Stimulated activated CD8-positive, alpha-beta memory T cell treated with anti-CD3 and anti-CD28 coated beads, Interleukin-12 subunit alpha, Interleukin-12 subunit beta, amount 100 ng/mL, for 4 hours (primary cell): ENCODE measurements at regions not wholly inside any gene's neighbourhood (a gene's known extent, or its start where the extent isn't known, plus 50 kb on each side); places are given as distances from the start of the nearest gene placed in this dataset.

ENCODE experiments used
- DNase-seq: peaks from one replicate; pipeline ENCODE4 v3.0.0-alpha.2; 2020; ENCODE audit warnings: low read depth

DNA sequence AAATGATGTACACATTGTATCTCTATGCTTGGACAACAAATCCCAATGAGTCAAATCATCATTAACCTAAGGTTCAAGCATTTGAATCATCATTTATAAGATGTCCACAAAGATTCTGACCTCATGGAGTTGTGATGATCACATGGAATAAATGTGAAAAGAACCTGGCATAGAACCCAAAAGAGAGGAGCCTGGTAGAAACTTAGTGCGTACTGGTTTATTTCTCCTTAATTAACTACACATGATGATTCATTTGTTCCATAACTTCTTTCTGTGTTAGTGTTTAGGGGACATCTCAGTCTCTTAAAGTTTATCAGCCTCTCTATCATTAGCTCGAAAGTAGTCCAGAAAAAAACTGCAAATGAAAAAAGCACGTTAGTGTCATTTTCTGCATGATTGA, 411.6 kb downstream of the BRINP1 start:
- DNase-seq = no peak

DNA sequence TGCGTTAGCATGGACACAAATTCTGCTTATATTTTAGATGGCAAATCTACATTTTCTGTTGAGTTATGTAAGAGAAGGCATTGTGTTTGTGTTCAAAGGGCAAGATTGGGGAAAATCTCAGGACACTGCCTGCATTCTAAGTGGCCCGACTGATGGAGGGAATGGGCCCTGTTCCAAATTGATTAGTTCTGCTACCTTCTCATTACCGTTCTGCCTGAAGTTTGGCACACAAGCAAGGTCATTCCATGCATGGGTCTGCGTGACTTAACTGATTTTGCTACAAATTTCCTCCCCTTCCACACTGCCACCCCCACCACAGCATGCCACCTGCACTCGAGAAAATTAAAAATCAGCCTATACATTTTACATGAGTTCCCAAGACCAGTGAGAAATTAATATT, 409.9 kb downstream of the BRINP1 start:
- DNase-seq = no peak

DNA sequence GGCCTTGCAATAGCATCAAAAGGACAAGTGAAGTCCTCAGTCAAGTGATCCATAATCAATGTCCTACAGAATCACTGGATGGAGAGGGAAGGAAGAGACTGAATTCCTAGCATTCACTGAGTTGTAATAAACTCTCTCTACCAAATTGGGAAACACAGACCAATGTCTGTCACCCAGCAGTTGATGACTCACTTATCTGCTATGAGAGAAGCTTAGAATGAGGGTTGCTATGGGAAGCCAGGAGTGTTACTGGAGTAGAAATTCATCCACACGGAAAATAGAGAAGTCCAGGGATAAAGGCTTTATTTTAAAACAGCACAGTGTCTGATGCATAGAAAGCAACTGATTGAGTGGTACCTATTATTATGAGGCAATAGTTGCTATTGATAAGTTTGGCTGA, 407.4 kb downstream of the BRINP1 start:
- DNase-seq = no peak

DNA sequence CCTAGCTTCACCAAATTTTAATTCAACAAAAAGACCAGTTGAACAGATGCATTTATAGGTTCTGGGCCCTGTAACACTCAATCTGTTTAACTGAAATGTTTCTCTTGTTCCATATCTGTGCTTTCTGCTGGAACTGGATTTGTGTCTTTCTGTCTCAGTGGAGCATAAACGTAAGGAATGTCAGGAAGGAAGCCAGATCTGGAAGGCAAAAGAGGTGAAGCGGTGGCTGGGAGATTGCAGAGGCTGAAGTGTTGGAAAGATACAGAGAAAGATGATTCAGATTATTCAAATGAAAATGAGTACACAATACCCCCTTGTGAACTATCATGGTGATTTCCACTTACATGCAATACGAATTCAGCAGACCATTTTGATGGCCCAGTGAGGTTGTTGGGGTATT, 406.8 kb downstream of the BRINP1 start:
- no peak for DNase-seq

DNA sequence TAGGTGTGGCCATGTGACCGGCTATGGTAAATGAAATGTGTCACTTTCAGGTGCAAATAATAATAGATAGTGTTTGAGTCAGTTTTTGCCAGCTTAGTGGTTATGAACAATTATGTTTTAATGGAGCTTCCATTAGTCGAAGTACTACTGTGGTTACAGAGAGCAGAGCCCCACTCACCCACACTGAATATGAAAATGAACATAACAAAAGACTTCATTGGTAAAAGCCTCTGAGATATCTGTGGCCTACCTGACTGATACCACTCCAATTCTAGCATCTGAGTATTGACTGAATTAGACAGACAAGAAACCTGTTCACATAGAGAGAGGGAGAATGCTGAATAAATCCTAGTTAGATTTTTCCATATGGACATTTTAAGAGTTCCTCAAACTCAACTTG, 405.6 kb downstream of the BRINP1 start:
- no peak for DNase-seq

DNA sequence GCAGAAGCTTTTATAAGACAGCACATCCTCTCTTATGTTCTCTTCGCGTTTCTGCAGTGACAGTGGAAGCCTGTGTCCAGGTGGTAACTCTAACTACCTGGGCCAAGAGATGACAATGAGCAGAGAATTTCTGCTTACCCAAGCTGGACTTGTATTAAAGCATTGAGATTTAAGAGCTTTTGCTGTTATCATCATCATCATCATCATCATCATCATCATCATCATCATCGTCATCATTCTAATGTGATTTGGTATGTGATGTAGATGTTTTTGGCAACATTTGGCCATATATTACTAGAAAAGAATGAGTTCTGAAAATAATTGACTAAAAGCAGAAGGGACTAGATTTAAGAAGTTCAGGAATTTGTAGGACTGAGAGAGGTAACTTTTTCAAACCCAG, 401.3 kb downstream of the BRINP1 start:
- no peak for DNase-seq

DNA sequence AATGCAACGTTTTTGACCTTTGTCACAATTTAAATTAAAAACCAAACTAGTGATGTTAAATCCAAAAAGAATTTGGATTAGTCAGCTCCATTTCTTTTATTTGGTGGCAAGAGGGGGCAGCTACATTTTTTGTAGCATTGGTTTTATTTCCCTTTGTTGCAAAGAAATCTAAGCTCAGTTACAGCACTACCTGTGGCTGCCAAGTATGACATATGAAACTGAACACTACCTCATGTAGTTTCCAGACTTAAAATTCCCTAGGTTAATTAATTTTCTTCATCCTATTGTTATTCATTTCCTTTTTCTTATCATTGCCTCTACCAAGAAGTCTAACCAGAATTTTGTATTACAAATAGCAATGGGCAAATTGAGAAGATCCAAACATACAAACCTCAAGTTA, 393.5 kb downstream of the BRINP1 start:
- no peak for DNase-seq

DNA sequence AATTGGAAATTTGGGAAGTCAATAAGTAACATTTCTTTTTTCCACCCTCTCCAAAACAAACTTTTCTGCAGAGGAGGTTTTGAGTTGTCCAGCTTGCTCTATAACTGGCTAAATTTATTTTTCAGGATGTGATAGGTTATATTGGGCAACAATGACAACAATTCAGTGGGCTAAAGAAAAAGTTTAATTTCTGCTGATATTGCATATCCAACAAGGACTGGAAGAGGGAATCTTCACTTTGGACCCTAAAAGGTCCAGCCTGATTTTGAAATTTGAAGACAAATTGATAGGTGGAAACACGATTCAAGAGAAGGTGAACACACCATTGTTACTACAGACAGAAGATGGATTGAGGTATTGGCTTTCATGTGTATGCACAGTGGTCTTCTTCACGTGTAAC, 393.1 kb downstream of the BRINP1 start:
- DNase-seq = no peak

DNA sequence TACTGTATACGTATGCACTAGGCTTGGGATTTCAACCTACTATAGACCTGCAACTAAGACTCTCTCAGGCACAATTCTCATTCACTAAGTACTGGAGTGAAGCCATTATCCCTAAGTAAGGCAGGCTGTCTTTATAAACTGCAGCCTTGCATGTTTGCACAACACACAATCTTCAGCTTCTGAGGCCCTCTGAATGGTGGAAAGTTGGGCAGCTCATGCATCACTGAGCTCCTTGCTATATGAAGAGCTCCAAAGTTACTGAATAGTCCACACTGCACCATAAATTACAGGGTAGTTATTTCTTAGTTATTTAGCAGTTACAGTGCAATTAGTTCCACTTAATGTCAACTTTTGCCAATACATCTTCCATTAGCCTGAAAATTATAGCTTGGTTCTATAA, 384.6 kb downstream of the BRINP1 start:
- DNase-seq = no peak

DNA sequence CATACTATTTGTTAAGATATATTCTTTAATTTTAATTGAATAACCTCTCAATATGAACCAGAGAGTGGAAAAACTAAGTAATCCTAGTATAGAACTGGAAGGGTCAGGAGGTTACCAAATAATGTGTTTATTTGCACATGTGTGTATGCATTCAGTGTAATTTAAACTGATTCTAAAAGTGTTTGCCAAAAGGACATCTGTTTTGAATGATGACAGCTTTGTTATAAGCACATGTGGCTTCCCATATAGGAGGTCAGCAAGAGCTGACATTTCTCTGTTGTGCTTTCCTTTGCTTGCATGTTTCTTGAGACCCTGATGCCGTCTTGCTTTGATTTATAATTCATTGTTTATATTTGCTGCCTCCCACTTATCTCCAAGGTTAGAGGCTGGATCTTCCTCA, 383.4 kb downstream of the BRINP1 start:
- no peak for DNase-seq

DNA sequence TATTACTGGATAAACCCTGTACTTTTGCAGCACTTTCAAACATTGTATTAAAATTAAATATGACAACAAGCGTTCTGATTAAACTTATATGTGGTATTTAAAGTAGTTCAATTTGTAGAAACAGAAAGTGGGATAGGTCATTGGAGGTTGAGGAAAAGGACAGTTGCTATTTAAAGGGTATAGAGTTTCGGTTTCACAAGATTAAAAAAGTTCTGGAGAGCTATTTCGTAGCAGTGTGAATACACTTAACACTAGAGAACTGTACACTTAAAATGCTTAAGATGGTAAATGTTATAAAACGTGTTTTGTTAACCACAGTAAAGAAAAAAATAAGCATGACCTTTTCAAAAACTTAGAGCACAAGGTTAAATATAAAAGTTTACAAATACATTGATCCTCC, 382.1 kb downstream of the BRINP1 start:
- DNase-seq = no peak

DNA sequence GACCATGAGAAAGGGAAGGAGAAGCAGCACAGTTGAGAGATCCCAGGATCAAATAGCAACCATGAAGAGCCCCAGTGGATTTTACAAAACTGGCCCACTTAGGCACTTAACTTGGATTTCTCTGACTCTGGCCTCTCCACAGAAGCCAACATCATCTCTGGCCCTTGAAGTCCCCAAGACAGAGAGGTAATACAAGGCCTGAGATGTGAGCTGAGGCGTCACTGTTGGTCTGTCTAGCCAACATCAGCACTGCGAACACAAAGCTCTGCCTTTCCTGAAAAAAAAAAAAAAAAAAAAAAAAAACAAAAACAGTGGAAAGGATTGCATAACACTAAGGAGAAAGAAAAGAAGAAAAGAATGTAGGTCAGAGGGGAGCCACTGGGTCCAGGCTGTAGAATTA, 378.3 kb downstream of the BRINP1 start:
- DNase-seq = no peak

DNA sequence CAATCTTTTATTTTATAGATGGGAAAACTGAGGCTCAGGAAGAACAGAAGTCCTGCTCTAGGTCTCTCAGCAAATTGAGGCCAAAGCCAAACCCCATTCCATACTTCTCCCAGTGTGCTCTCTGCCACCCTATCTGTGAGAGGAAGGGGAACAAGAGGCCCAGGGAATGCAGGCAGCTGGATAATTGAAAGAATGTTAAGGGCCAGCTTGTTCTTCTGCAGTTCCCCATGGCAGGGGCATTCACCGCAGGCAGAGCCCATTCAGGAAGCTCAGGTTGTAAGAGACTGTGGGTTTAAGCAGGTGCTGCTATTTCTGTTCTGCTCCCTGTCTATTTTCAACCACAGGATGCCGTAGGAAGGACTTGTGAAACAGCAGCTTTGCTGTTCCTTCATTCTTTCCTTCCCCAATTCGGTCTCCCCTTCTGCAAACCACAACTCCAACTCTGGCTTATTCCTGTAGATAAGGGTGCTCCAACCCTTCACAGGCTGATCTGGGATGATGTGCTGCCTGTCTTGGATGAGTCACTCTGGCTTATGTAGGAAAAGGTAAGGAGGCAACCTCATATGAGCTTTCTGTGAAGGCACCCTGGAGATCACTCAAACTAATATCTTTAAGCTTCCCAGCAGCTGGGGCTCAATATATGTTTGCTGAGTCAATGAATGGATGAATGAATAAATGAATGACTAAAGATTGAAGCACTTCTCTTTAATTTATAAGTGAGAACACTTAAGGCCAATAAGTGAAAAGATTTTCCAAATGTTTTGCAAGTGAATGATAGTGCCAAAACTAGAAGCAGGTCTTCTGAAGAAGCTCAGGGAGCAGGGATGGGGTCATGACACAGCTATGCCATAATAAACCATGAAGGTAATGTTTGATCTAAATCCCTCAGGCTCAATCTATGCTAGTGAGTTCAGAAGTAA, 377.6 kb downstream of the BRINP1 start:
- DNase-seq = no peak

DNA sequence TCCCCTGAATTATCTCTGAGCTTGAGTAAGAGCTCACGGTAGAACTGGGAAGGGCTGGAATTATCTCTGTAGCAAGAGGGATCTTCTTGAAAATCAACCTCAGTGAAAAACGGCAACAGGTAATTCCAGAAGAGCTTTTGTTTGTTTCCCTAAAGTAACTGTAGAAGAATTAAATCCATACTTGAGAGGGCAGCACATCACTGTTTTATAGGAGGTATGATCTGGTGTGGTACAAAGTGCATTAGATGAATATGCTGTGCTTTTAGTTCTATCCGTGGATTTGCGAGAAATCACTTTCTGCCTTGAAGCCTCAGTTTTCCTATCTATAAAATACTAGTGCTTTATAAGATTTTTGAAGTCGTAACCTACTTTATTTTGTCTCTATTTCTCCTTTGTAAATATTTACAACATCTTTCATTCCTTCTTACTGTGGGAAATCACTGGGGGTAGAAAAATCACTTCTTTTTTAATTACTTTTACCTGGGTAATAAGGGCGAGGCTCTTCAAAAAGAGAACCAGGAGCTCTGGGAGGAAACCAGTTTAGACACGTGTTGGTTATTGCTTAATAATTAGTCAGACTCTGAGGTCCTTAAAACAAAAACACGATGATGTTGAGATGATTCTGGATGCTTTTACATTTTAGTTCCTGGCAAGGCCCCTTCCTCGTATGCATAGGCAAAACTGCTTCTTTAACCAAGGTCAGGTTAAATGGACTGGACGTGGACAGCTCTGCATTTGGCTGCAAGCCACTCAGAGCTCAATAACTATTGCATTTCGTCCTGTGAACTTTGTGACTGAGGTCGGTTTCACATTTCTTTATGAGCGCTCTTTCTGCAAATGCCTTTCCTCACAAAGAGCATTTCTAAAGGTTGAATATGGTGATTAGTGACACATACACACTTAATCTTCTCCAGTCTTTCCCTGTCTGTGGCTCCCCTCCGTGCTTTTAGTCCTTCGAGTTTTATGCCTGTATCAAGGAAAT, 376.1 kb downstream of the BRINP1 start:
- DNase-seq = no peak

DNA sequence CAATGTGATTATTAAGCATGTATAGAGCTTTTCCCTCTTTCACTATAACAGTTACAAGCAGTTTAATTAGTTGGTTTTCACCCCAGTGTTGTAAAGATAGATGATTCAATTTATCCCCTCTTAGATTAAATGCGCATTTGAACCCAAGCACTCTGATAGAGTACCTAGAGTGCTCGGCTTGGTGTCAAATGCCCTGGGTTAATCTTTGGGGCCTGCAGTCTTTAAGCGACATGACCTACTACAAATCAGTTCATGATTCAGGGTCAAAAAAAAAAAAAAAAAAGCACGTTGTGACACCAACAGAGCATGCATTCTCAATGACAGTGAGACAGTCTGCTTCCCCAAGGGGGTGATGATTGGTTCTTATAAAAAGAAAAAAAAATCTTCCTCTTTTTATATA, 375.3 kb downstream of the BRINP1 start:
- no peak for DNase-seq

DNA sequence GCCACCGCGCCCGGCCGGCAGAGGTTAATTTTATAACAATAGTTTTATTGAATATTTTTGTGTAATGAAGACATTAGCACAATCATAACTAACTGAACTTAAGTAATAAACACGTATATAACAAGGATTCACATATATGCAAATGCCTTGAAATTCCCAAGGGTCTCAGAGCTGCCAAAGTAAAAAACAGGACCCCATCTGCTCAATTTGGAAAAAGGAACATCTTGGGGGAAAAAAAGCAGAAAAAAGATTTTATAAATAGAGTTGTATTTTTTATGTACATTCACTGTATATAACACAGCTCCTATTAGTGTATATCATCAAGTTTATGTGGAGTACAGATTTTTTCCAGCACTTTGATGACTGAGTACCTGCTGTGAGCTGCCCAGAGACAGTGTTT, 366.7 kb downstream of the BRINP1 start:
- DNase-seq = no peak

DNA sequence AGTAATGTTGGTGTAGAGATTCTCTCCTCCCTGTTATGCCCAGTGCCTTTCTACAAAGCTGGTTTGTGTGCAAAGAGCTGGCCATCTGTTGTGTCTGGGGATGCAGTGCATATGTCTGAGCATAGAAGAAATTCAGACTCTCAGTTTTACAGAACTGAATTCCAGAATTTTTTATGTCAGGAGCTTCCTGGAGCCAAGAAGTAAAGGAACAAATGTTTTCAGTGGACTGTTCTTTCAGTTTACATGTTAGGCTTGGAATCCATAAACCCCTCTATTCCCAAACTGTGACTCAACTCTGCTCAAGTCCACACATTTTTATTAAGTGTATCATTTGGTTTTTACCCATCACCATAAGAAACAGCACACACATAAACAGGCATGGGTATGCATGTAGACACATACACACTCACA, 366.0 kb downstream of the BRINP1 start:
- DNase-seq = no peak

DNA sequence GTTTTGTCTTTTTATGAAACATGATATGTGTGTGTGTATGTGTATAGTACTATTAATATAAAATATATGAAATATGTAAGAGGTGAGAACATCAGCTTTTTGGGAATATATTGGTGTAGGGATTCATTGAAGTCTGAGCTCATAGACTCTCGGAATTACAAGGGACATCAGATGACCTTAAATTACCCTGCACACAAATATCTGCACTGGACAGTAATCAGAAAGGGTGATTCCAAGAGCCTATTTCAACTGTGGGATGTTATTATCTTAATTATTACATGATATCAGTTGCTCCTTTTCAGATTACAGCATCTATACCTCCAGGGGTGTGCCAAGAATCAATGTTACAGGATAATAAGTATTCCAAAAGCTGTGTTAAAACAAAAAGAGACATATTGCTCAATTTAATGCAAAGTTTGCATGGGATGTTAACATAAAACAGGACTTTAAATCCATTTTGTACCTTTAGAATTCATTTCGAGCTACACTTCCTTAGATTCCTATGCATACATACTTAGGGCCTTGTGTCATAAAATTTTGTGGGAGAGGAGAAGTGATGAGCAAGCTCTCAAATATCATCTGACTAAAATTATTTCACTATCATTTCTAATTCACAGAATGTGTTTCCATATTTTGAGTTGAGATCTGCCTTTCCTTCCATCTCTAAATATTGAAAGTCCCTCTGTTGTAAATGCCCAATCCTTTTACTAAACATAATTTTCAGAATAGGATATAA, 365.2 kb downstream of the BRINP1 start:
- DNase-seq = no peak

DNA sequence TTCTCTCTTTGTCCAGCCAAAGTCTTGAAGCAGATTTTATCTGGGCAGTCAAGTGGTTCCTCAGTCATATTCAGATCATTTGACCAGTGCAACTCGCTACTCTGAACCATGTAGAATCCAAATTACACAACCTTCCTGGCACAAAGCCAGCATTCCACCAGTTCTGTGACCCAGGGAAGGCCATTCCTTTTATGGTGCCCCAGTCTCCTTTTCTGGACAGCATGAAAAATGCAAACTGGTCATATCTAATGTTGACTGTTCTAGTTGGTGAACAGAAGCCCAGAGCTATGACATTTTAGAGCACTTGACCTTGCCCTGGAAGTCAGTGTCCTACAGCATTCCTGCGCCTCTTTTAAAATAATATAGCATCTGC, 364.6 kb downstream of the BRINP1 start:
- no peak for DNase-seq

DNA sequence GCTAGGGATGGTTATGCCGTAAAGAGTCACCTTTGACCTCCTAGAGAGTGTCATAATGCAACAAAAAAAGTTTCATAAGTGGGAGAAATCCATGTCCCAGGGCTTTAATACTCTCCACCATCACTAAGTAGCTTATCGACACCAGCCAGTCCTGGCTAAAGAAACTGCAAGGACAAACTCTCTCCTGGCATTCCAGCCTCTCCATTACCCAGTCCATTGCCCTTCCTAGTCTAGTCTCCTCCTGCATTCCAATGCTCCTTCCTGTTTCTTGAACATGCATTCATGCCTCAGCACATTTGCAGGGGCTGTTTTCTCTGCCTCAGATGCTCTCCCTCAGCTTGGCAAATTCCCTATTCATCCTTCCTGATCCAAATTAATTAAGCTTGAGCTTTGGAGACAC, 364.1 kb downstream of the BRINP1 start:
- DNase-seq = no peak

DNA sequence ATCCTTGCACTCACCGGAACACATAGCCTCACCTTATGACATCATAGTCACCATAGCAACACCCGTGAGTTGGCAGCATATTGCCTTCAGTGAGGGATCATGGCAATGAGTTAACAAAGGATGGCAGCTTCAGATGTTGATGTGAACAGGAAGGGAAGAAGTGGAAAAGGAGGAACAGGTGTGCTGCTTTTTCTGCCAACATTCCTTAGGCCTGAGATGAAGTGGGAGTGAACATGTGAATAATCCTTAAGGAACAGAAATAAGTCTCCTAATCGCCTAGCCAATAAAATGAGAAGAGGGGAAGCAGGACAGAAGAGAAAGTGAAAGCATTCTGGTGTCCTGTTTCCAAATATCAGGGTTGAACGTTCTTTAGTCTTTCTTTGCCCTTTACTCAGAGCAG, 360.0 kb downstream of the BRINP1 start:
- DNase-seq = no peak

DNA sequence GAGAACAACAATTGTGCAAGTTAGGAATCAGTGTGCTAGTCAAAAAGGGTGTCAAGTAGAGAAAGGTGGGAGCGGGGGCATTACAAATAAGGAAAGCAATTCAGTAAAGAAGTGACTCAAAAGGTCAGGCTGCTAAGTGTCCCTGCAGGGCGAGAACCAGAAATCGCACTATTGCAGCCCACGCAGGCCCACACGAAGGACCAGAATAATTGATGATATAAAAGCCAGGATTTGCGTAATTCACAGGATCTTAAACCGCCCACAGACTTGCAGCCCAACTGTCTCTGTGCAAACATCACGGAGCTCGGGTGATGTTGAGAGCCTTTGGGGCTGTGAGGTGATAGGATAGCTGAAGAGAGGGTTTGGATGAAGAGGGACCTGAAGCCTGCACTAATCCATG, 349.0 kb downstream of the BRINP1 start:
- no peak for DNase-seq
